Aorta (tissue), 5 donors: ENCODE measurements at regions not wholly inside any gene's neighbourhood (a gene's known extent, or its start where the extent isn't known, plus 50 kb on each side); places are given as distances from the start of the nearest gene placed in this dataset.

Source experiments
- ATAC-seq: fragments of 200-7000 bp; cut with Tn5 transposase; one replicate; pipeline ENCODE4 v1.9.1; 2022; ENCODE audit warnings: moderate library complexity; ENCODE audit not compliant: low FRiP score
- DNase-seq, 2 donors: peaks; one replicate each; pipeline ENCODE4 v3.0.0-alpha.2; 2020
- H3K27ac ChIP-seq, 2 donors: one replicate each; pipeline ENCODE4 v1.5.1; 2013; ENCODE audit warnings: low read length in 2 of 2, mild to moderate bottlenecking in 2 of 2, moderate library complexity in 2 of 2, control low read depth in 1 of 2, inconsistent platforms in 1 of 2, low read depth in 1 of 2
- H3K27me3 ChIP-seq, 2 donors: one replicate each; pipeline ENCODE4 v1.6.1; 2013; ENCODE audit warnings: control low read depth in 1 of 2, low read length in 1 of 2, mild to moderate bottlenecking in 1 of 2, moderate library complexity in 1 of 2; ENCODE audit not compliant: insufficient read depth in 2 of 2, control insufficient read depth in 1 of 2
- H3K36me3 ChIP-seq, 2 donors: one replicate each; pipeline ENCODE4 v1.6.1; 2013; ENCODE audit warnings: control low read depth in 1 of 2, low read length in 1 of 2, mild to moderate bottlenecking in 1 of 2; ENCODE audit not compliant: insufficient read depth in 2 of 2, control insufficient read depth in 1 of 2
- H3K4me1 ChIP-seq, 2 donors: one replicate each; pipeline ENCODE4 v1.6.1; 2013; ENCODE audit warnings: low read length in 2 of 2, control low read depth in 1 of 2, mild to moderate bottlenecking in 1 of 2, moderate library complexity in 1 of 2; ENCODE audit not compliant: insufficient read depth in 2 of 2, control insufficient read depth in 1 of 2
- H3K4me3 ChIP-seq, 2 donors: one replicate each; pipeline ENCODE4 v1.5.1; 2013; ENCODE audit warnings: low read length in 2 of 2, control low read depth in 1 of 2, mild to moderate bottlenecking in 1 of 2
- H3K9me3 ChIP-seq: one replicate; pipeline ENCODE4 v1.6.1; 2013; ENCODE audit warnings: mild to moderate bottlenecking, low read length; ENCODE audit not compliant: control insufficient read depth
- WGBS, 2 donors: extraction: QIAGEN DNeasy Blood & Tissue Kit; methylation state at CpG; one replicate each; pipeline ENCODE4 v1.1.7; 2013; 5-methylcytosine and 5-hydroxymethylcytosine counted together
- intact Hi-C, 2 donors: fragments of 100-400 bp; cut with DNase I; formaldehyde crosslinking; loops; one replicate each; pipeline versions ENCODE4 v1.14.2 to v1.15.0; 2022
- donor health status: healthy with polysubstance abuse.
- donor health status: Bipolar disorder and iron deficiency.
- donor health status: DM: no; HTN: no; CAD: no.
- donor health status: DM: no; HTN: no; CAD: no.
- donor health status: DM: yes; HTN: yes; CAD: no.

DNA sequence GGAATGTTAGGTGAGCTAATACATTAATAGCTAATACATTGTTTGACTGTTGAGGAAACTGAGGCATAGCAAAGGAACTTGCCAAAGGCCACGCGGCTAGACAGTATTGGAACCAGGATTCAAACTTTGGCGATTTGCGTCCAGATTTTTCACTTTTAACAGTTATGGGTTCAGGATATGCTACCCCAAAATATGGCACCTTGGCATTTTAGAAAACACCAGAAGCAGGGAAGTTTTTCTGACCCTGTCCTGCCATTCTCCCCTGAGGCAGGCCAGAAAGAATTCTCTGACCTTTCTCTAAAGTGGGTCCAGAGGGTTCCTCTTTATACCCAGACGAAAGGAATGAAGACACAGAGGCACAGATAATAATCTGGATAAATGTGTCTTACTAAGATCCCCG lies 166.9 kb downstream of the MYCN start:
- H3K4me1 ChIP-seq = no peaks in the 10 kb centered on the region
- H3K27me3 ChIP-seq = no peaks in the 10 kb centered on the region
- ATAC-seq = no peak
- peaks cover 3% of the 10 kb centered on the region for H3K9me3 ChIP-seq
- H3K4me3 ChIP-seq = no peak overlapping the region
- H3K27ac ChIP-seq = no peak overlapping the region
- intact Hi-C loops = no loop called here
- DNase-seq = no peak
- no peaks in the 10 kb centered on the region for H3K36me3 ChIP-seq
- WGBS, 2 donors = 94 to 95% methylated on average over 6 of the region's 6 CpGs

DNA sequence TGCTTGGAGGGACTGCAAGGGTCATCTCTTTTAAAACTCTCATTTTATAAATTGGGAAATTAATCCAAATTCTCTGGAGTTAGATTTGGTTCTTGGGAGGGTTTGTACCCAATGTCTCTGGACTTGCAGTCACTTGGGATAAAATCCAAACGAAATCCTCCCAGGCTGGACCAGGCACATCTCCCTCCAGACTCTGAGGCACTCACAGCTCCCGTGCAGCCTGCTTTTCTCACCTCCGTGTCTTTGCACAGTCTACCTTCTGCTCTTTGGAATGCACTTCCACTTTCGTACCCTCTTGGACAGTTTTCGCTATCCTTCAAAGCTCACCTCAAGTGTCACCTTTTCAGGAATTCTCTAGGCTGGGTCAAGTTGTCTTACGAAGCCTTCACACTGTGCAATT lies 166.3 kb downstream of the MYCN start:
- Histone ChIP-seq H3K9me3 (peaks cover 3% of the 10 kb centered on the region), H3K4me3 (no peak overlapping the region), H3K36me3 (no peaks in the 10 kb centered on the region), H3K4me1 (no peaks in the 10 kb centered on the region), H3K27ac (no peak overlapping the region), H3K27me3 (no peaks in the 10 kb centered on the region)
- DNase-seq (no peak), ATAC-seq (no peak)
- 68 to 81% methylated on average over 6 of the region's 6 CpGs for WGBS, 2 donors
- intact Hi-C loops = no loop called here

- intact Hi-C loops = no loop called here
- ATAC-seq (no peak), DNase-seq (no peak)
- H3K27ac ChIP-seq = no peak overlapping the region
- H3K9me3 ChIP-seq = peaks cover 3% of the 10 kb centered on the region
- H3K36me3 ChIP-seq = no peaks in the 10 kb centered on the region
- no peaks in the 10 kb centered on the region for H3K27me3 ChIP-seq
- WGBS, 2 donors = 38% methylated on average over 15 of the region's 15 CpGs
- no peaks in the 10 kb centered on the region for H3K4me1 ChIP-seq
- no peak overlapping the region for H3K4me3 ChIP-seq
Observed at GRCh38 chr2:16105669-16106281, 165.4 kb downstream of the MYCN start.

DNA sequence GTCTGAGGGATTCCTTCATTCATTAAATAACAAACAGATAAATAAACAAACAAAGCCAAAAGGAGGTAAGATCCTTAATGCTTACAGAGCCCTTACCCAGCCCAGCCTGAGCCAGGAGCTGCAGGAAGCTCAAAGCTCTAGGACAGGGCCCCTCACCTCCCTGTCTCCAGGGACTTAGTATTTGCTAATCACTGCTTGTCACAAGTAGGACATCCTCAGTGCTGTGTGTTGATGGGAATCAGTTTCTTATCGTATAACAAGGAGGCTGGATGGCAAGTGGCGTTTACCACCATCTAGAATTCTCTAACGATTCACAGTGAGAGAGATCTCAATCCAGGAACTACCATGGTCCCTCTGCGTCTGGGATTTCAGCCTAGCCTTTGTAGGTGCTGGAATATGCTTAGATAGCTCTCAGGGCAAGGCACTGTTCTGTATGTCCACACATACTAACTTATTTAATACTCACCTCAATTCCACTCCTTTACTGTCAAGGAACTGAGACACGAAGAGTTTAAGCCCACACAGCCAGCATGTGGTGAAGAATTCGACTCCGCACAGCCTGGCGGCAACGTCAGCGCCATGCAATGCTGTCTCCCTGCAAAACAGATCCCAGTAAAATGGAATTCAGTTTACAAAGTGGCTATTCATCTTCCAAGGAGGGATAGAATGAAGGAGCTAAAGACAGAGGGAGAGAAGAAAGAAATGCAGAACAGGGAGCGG lies 164.8 kb downstream of the MYCN start:
- DNase-seq = no peak
- WGBS, 2 donors = 21 to 23% methylated on average over 11 of the region's 11 CpGs
- intact Hi-C loops = no loop called here
- H3K4me1 ChIP-seq = no peaks in the 10 kb centered on the region
- no peaks in the 10 kb centered on the region for H3K36me3 ChIP-seq
- no peak for ATAC-seq
- H3K27me3 ChIP-seq = no peaks in the 10 kb centered on the region
- H3K9me3 ChIP-seq = peaks cover 3% of the 10 kb centered on the region
- H3K4me3 ChIP-seq = no peak overlapping the region
- no peak overlapping the region for H3K27ac ChIP-seq

DNA sequence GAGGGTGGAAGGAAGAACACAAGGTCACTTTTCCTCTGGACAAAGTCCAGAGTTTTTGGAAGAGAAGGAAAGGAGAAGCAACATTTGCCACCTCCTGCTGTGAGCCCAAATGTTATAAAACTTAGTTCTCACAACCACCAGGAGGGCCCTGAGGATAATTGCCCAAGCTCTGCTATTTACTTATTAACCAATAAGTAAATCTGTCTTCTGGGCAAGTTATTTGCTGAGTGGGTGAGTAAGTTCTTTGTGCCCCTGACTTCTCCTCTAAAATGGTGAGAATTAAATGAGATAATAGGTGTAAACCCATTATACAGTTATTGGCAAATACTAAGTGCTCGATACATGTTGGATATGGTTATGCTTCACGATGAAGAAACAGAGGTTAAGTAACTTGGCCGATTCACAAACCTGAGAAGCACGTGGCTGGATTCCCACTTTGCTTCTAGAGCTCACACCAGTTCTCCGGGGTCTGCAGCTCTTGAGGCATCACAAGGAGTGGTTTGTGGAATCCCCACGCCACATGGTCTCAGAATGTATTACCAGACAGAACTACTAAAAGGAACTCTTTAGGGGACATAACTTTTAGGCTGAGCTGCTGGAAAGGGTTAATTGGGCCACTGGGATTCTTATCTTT lies 164.1 kb downstream of the MYCN start:
- H3K4me3 ChIP-seq = no peak overlapping the region
- no peaks in the 10 kb centered on the region for H3K27me3 ChIP-seq
- ATAC-seq = no peak
- H3K27ac ChIP-seq = no peak overlapping the region
- peaks cover 2% of the 10 kb centered on the region for H3K9me3 ChIP-seq
- intact Hi-C loops = no loop called here
- no peaks in the 10 kb centered on the region for H3K36me3 ChIP-seq
- no peak for DNase-seq
- 43 to 59% methylated on average over 6 of the region's 6 CpGs for WGBS, 2 donors
- no peaks in the 10 kb centered on the region for H3K4me1 ChIP-seq

GRCh38 chr2:16103614-16104314 lies 163.4 kb downstream of the MYCN start:
- DNase-seq (no peak), ATAC-seq (no peak)
- H3K4me1 ChIP-seq = no peaks in the 10 kb centered on the region
- no peak overlapping the region for H3K4me3 ChIP-seq
- no peaks in the 10 kb centered on the region for H3K27me3 ChIP-seq
- WGBS, 2 donors = 62 to 68% methylated on average over 12 of the region's 12 CpGs
- intact Hi-C loops = no loop called here
- peaks cover 1% of the 10 kb centered on the region for H3K9me3 ChIP-seq
- no peaks in the 10 kb centered on the region for H3K36me3 ChIP-seq
- no peak overlapping the region for H3K27ac ChIP-seq

GRCh38 chr2:16102976-16103380 lies 162.6 kb downstream of the MYCN start:
- Histone ChIP-seq H3K27me3 (no peaks in the 10 kb centered on the region), H3K4me3 (no peak overlapping the region), H3K27ac (no peak overlapping the region), H3K9me3 (peaks cover 1% of the 10 kb centered on the region), H3K36me3 (no peaks in the 10 kb centered on the region), H3K4me1 (no peaks in the 10 kb centered on the region)
- intact Hi-C loops = no loop called here
- ATAC-seq (no peak), DNase-seq (no peak)
- WGBS, 2 donors = 19 to 24% methylated on average over 16 of the region's 16 CpGs

DNA sequence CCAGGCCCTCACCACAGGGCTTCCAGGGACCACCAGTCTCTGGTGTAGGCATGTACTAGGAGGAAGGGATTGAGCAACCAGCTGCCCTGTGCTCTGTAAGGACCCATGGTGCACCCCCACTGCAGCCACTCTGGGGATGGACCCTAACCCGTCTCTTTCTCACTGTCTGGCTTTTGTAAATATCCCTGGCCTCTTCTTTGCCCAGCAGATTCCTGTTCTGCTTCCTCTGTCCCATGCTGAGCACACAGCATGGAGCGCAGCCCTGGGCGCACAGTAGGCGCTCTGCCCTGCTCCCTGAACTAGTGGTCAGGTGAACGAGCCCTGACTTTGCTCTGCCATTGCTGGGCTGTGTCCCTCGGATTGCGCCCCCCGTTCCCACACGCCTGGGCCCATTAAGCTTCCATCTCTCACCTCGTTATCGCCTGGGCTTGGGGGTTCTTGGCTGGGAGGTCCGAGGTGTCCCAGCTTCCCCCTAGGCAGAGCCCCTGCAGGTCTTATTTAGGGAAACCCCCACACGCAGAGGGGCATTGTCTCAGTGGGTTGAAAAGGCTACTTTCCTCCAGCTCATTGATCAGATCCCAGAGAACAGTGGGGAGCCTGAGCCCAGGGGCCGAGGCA lies 162.1 kb downstream of the MYCN start:
- intact Hi-C loops = no loop called here
- WGBS, 2 donors = 36 to 43% methylated on average over 13 to 14 of the region's 14 CpGs
- Histone ChIP-seq H3K9me3 (peaks cover 1% of the 10 kb centered on the region), H3K27me3 (no peaks in the 10 kb centered on the region), H3K4me3 (no peak overlapping the region), H3K4me1 (no peaks in the 10 kb centered on the region), H3K36me3 (no peaks in the 10 kb centered on the region), H3K27ac (no peak overlapping the region)
- ATAC-seq = no peak
- DNase-seq = no peak
